IMR-90 (cell line): ENCODE measurements at regions not wholly inside any gene's neighbourhood (a gene's known extent, or its start where the extent isn't known, plus 50 kb on each side); places are given as distances from the start of the nearest gene placed in this dataset.

Experiments used
- ATAC-seq: fragments of 200-7000 bp; cut with Tn5 transposase; 2 replicates; pipeline ENCODE4 v1.9.1; 2020; ENCODE audit warnings: low read depth, mild to moderate bottlenecking, moderate library complexity
- BruUV-seq: library from RNA; stranded (reverse); fragments of 400-500 nt; replicated peaks from 2 replicates; lab custom pipeline; 2021; lab: Mats Ljungman, UMichigan
- CTCF ChIA-PET: fragments of 300-600 bp; formaldehyde crosslinking; extraction: SDS; loops from one replicate; lab custom pipeline; 2021; ENCODE audit warnings: antibody characterized with exemption; lab: Yijun Ruan, JAX
- POLR2A ChIA-PET: fragments of 300-600 bp; sonication (Branson Sonifier 250); formaldehyde crosslinking; loops from one replicate; lab custom pipeline; 2022; ENCODE audit warnings: antibody characterized with exemption; ENCODE audit not compliant: unreplicated experiment; lab: Charles Lee
- DNase-seq: peaks from one replicate; pipeline ENCODE4 v3.0.0; 2013
- H2AFZ ChIP-seq: replicated peaks from 2 replicates; pipeline ENCODE3; 2013; ENCODE audit warnings: low read length, mild to moderate bottlenecking; ENCODE audit not compliant: poor library complexity
- H2AK5ac ChIP-seq: 2 replicates; pipeline ENCODE4 v1.6.1; 2013; ENCODE audit warnings: low read depth, low read length, inconsistent platforms
- H2AK9ac ChIP-seq: replicated peaks from 2 replicates; pipeline ENCODE3; 2013; ENCODE audit warnings: mild to moderate bottlenecking, low read depth, low read length, moderate library complexity; ENCODE audit not compliant: poor library complexity
- H2BK120ac ChIP-seq: 2 replicates; pipeline ENCODE4 v1.6.1; 2013; ENCODE audit warnings: low read depth, low read length, inconsistent platforms
- H2BK15ac ChIP-seq: 3 replicates; pipeline ENCODE4 v1.6.1; 2013; ENCODE audit warnings: low read depth, low read length, inconsistent platforms
- H2BK20ac ChIP-seq: 2 replicates; pipeline ENCODE4 v1.6.1; 2013; ENCODE audit warnings: low read depth, mild to moderate bottlenecking, inconsistent platforms, low read length, moderate library complexity
- H2BK5ac ChIP-seq: 2 replicates; pipeline ENCODE4 v1.6.1; 2013; ENCODE audit warnings: mild to moderate bottlenecking, low read depth, low read length, inconsistent platforms; ENCODE audit not compliant: poor library complexity, severe bottlenecking
- H3K14ac ChIP-seq: replicated peaks from 2 replicates; pipeline ENCODE4 v1.6.1; 2013; ENCODE audit warnings: low read depth, low read length, inconsistent platforms
- H3K18ac ChIP-seq: 2 replicates; pipeline ENCODE4 v1.6.1; 2013; ENCODE audit warnings: low read depth, low read length, control low read depth
- H3K23ac ChIP-seq: 2 replicates; pipeline ENCODE4 v1.6.1; 2013; ENCODE audit warnings: low read depth, low read length, inconsistent platforms
- H3K27ac ChIP-seq: 2 replicates; pipeline ENCODE4 v1.5.1; 2013; ENCODE audit warnings: mild to moderate bottlenecking, control low read depth, low read length; ENCODE audit not compliant: insufficient read depth
- H3K27me3 ChIP-seq: 2 replicates; pipeline ENCODE4 v1.6.1; 2013; ENCODE audit warnings: low read length; ENCODE audit not compliant: control insufficient read depth, insufficient read depth
- H3K36me3 ChIP-seq: 2 replicates; pipeline ENCODE4 v1.6.1; 2013; ENCODE audit warnings: low read length, mixed read lengths; ENCODE audit not compliant: control insufficient read depth, insufficient read depth
- H3K4ac ChIP-seq: 2 replicates; pipeline ENCODE4 v1.6.1; 2013; ENCODE audit warnings: low read depth, low read length, inconsistent platforms
- H3K4me1 ChIP-seq: 2 replicates; pipeline ENCODE4 v1.6.1; 2013; ENCODE audit warnings: low read length, mixed read lengths; ENCODE audit not compliant: control insufficient read depth, insufficient read depth
- H3K4me2 ChIP-seq: 2 replicates; pipeline ENCODE4 v1.6.1; 2013; ENCODE audit warnings: low read depth, mild to moderate bottlenecking, control low read depth, low read length, moderate library complexity
- H3K4me3 ChIP-seq: 2 replicates; pipeline ENCODE4 v1.5.1; 2013; ENCODE audit warnings: low read depth, mild to moderate bottlenecking, control low read depth, low read length, moderate library complexity; ENCODE audit not compliant: insufficient read depth
- H3K56ac ChIP-seq: 2 replicates; pipeline ENCODE4 v1.6.1; 2013; ENCODE audit warnings: low read length, inconsistent platforms; ENCODE audit not compliant: insufficient read depth; ENCODE audit errors: extremely low read depth
- H3K79me1 ChIP-seq, 2 experiments: 2 replicates each; pipeline ENCODE4 v1.6.1; 2013; ENCODE audit warnings: low read length in 2 of 2, inconsistent platforms in 1 of 2, low read depth in 1 of 2
- H3K9ac ChIP-seq: 2 replicates; pipeline ENCODE4 v1.6.1; 2013; ENCODE audit warnings: low read depth, low read length, control low read depth
- H3K9me1 ChIP-seq: 2 replicates; pipeline ENCODE4 v1.6.1; 2013; ENCODE audit warnings: low read length, inconsistent platforms; ENCODE audit not compliant: insufficient read depth
- H3K9me3 ChIP-seq: 2 replicates; pipeline ENCODE4 v1.6.1; 2013; ENCODE audit warnings: low read length; ENCODE audit not compliant: control insufficient read depth, insufficient read depth
- H4K20me1 ChIP-seq: 2 replicates; pipeline ENCODE4 v1.6.1; 2013; ENCODE audit warnings: low read length, inconsistent platforms; ENCODE audit not compliant: insufficient read depth
- H4K5ac ChIP-seq: 2 replicates; pipeline ENCODE4 v1.6.1; 2013; ENCODE audit warnings: mild to moderate bottlenecking, low read depth, low read length, control low read depth
- H4K8ac ChIP-seq, 2 experiments: 2 replicates each; pipeline ENCODE4 v1.6.1; 2013; ENCODE audit warnings: low read depth in 2 of 2, low read length in 2 of 2, control low read depth in 1 of 2, inconsistent platforms in 1 of 2
- H4K91ac ChIP-seq: 2 replicates; pipeline ENCODE4 v1.6.1; 2013; ENCODE audit warnings: low read depth, low read length, inconsistent platforms; ENCODE audit not compliant: insufficient read depth
- BHLHE40 ChIP-seq: fragments of 150-350 bp; IDR thresholded peaks from 2 replicates; pipeline ENCODE4 v1.6.1; 2016; ENCODE audit warnings: mild to moderate bottlenecking, low read depth, low read length
- CEBPB ChIP-seq: IDR thresholded peaks from 2 replicates; pipeline ENCODE4 v1.6.1; 2012; ENCODE audit warnings: low read depth, low read length, improper control_type of control experiment
- CHD1 ChIP-seq: IDR thresholded peaks from 2 replicates; pipeline ENCODE4 v1.6.1; 2012; ENCODE audit warnings: low read depth, low read length, improper control_type of control experiment
- FOS ChIP-seq: fragments of 150-350 bp; IDR thresholded peaks from 2 replicates; pipeline ENCODE4 v1.6.1; 2016; ENCODE audit warnings: low read depth, low read length
- MAFK ChIP-seq: IDR thresholded peaks from 2 replicates; pipeline ENCODE4 v1.6.1; 2012; ENCODE audit warnings: low read depth, low read length, improper control_type of control experiment
- MAZ ChIP-seq: IDR thresholded peaks from 2 replicates; pipeline ENCODE4 v1.6.1; 2012; ENCODE audit warnings: low read depth, mild to moderate bottlenecking, low read length, improper control_type of control experiment, moderate library complexity, borderline replicate concordance
- MXI1 ChIP-seq: IDR thresholded peaks from 2 replicates; pipeline ENCODE4 v1.6.1; 2012; ENCODE audit warnings: low read depth, mild to moderate bottlenecking, low read length, moderate library complexity, borderline replicate concordance
- NFE2L2 ChIP-seq: fragments of 150-350 bp; IDR thresholded peaks from 2 replicates; pipeline ENCODE4 v1.6.1; 2016; ENCODE audit warnings: low read depth, mild to moderate bottlenecking, low read length
- POLR2A ChIP-seq: IDR thresholded peaks from 2 replicates; pipeline ENCODE4 v1.6.1; 2012; ENCODE audit warnings: mild to moderate bottlenecking, low read depth, low read length
- RCOR1 ChIP-seq: IDR thresholded peaks from 2 replicates; pipeline ENCODE4 v1.6.1; 2012; ENCODE audit warnings: mild to moderate bottlenecking, low read length, improper control_type of control experiment; ENCODE audit not compliant: insufficient replicate concordance
- SMC3 ChIP-seq: fragments of 150-350 bp; IDR thresholded peaks from 2 replicates; pipeline ENCODE4 v1.6.1; 2016; ENCODE audit warnings: low read depth, mild to moderate bottlenecking, antibody characterized with exemption, low read length, moderate library complexity
- WGBS, 2 experiments: methylation state at CpG; one replicate each; pipeline versions ENCODE4 v1.1.5 to v1.1.7; 2013; ENCODE audit warnings: missing lambda C conversion rate in 2 of 2; ENCODE audit not compliant: insufficient read length in 1 of 2; ENCODE audit errors: extremely low coverage in 2 of 2; 5-methylcytosine and 5-hydroxymethylcytosine counted together
- dilution Hi-C: fragments of 300-500 bp; cut with HindIII; formaldehyde crosslinking; loops from one replicate; pipeline ENCODE4 v1.14.3; 2018; ENCODE audit warnings: low sequenced_read_pairs; ENCODE audit not compliant: unreplicated experiment
- in situ Hi-C: fragments of 300-500 bp; cut with MboI; formaldehyde crosslinking; loops from 3 replicates; pipeline ENCODE4 v1.14.3; 2019; ENCODE audit warnings: low sequenced_read_pairs, inconsistent platforms, mixed read lengths
- intact Hi-C: fragments of 100-400 bp; cut with micrococcal nuclease; formaldehyde crosslinking; loops from 2 replicates; pipeline ENCODE4 v1.10.0; 2022

DNA sequence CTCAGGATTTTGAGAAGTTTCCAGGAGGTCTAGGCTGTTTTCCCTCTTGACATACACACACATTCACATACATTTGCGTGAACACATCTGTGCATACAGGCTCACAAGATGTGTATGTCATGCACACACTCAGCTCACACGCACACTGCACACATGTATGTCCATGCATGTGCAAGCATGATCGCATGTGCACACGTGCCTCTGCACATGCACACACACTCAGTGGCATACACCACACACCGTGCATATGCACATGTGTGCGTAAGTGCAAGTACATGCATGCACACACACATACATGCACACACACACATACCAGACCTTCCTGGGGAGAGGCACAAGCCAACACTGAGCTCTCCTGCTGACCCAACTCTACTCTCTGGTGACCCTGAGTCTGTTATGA is 171.4 kb downstream of the RBFOX3 start:
- Histone ChIP-seq H2BK20ac (no peak overlapping the region), H2BK15ac (no peak overlapping the region), H3K4me2 (no peak overlapping the region), H3K14ac (no peak overlapping the region), H3K4ac (no peak overlapping the region), H3K23ac (no peak overlapping the region), H3K36me3 (no peaks in the 10 kb centered on the region), H3K27me3 (peaks cover 2% of the 10 kb centered on the region; the same call in 1 of the 2 replicates), H2BK120ac (no peak overlapping the region), H4K8ac (no peak overlapping the region), H3K18ac (no peak overlapping the region), H2AFZ (peak overlapping the region; percentile 61), H4K5ac (no peak overlapping the region), H3K56ac (no peak overlapping the region), H3K79me1 (no peaks in the 10 kb centered on the region), H3K4me1 (no peaks in the 10 kb centered on the region), H2BK5ac (no peak overlapping the region), H4K20me1 (no peaks in the 10 kb centered on the region), H3K4me3 (no peak overlapping the region), H2AK9ac (no peak overlapping the region), H2AK5ac (no peak overlapping the region), H3K27ac (no peak overlapping the region), H3K9me3 (no peaks in the 10 kb centered on the region), H3K9me1 (no peaks in the 10 kb centered on the region), H3K9ac (no peak overlapping the region), H4K91ac (no peak overlapping the region)
- CTCF ChIA-PET, result no interaction called here
- ATAC-seq (no peak), DNase-seq (no peak)
- dilution Hi-C loops, result no loop called here
- POLR2A ChIA-PET, result no interaction called here
- intact Hi-C loops, result no loop called here
- TF ChIP-seq POLR2A (no peak), CEBPB (no peak), FOS (no peak), RCOR1 (no peak), SMC3 (no peak), MAFK (no peak), NFE2L2 (no peak), MAZ (no peak), CHD1 (no peak), MXI1 (no peak), BHLHE40 (no peak)
- 88% methylated on average over 2 of the region's 6 CpGs; no CpG with 5 or more reads in 1 of the 2 experiments for WGBS, 2 experiments
- BruUV-seq, result no TSS peak
- in situ Hi-C loops, result no loop called here
